Fibroblast of the aortic adventitia (primary cell): ENCODE measurements at regions not wholly inside any gene's neighbourhood (a gene's known extent, or its start where the extent isn't known, plus 50 kb on each side); places are given as distances from the start of the nearest gene placed in this dataset.

Experiments
- DNase-seq: peaks from one replicate; pipeline ENCODE4 v3.0.0-alpha.2; 2010; ENCODE audit warnings: low read depth
- H3K4me3 ChIP-seq: 2 replicates; pipeline ENCODE4 v1.5.1; 2011; ENCODE audit warnings: low read depth, mild to moderate bottlenecking, control low read depth, low read length, moderate library complexity
- CTCF ChIP-seq: IDR thresholded peaks from 2 replicates; pipeline ENCODE4 v1.5.1; 2011; ENCODE audit warnings: mild to moderate bottlenecking, low read length, control low read depth, inconsistent platforms; ENCODE audit not compliant: insufficient read depth

GRCh38 chr12:98085046-98085755 is 430.2 kb upstream of the TMPO start:
- no peak overlapping the region for H3K4me3 ChIP-seq
- no peak for TF ChIP-seq CTCF
- DNase-seq, result no peak

DNA sequence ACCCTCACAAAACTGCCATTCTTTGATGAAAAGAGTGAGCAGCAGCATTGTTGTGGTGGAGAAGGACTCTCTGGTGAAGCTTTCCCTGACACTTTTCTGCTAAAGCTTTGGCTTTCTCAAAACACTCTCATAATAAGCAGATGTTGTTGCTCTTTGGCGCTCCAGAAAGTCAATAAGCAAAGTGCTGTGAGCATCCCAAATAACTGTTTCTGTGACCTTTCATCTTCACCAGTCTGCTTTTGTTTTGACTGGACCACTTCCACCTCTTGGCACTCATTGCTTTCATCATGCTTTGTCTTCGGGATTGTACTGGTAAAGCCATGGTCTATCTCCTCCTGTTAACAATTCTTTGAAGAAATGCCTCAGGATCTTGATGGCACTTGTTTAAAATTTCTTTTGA is 424.7 kb upstream of the TMPO start:
- TF ChIP-seq CTCF, result no peak
- no peak for DNase-seq
- H3K4me3 ChIP-seq, result no peak overlapping the region

GRCh38 chr12:98096436-98096835 is 419.0 kb upstream of the TMPO start:
- no peak for DNase-seq
- no peak for TF ChIP-seq CTCF

GRCh38 chr12:98106031-98106683 is 409.2 kb upstream of the TMPO start:
- no peak for DNase-seq
- no peak overlapping the region for H3K4me3 ChIP-seq
- no peak for TF ChIP-seq CTCF

More at GRCh38 chr12:98096436-98096835, 419.0 kb upstream of the TMPO start:
- no peak overlapping the region for H3K4me3 ChIP-seq

DNA sequence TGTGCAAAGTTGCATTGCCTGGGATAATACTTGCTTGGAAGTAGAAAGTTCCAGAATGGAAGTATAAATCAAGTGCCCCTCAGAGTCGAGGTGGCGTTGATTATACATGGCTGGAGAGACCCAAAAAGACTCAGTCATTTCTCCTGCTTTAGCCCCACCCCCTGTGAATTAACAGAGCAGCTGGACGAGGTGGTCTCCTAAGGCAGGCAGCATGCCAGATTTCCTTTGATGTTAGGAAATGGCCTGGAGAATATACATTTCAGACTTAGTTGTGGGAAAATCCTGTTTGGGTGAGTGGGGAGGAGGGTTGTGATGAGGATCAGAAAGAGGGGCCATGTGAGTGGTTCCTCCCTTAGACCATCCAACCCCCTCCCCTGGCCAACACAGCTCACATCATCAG is 406.1 kb upstream of the TMPO start:
- no peak for TF ChIP-seq CTCF
- H3K4me3 ChIP-seq, result no peak overlapping the region
- DNase-seq, result no peak

GRCh38 chr12:98110536-98110935 is 404.9 kb upstream of the TMPO start:
- TF ChIP-seq CTCF, result no peak
- DNase-seq, result no peak
- no peak overlapping the region for H3K4me3 ChIP-seq
